Right kidney (tissue), 1 donor: ENCODE measurements at regions not wholly inside any gene's neighbourhood (a gene's known extent, or its start where the extent isn't known, plus 50 kb on each side); places are given as distances from the start of the nearest gene placed in this dataset.

Experiments
- DNase-seq: peaks from one replicate; pipeline ENCODE4 v3.0.0-alpha.2; 2016

GRCh38 chr4:22019676-22020075 lies 71.1 kb upstream of the KCNIP4 start:
- no peak for DNase-seq

- DNase-seq = no peak
Observed at GRCh38 chr4:22014222-22014741, 65.7 kb upstream of the KCNIP4 start.

- no peak for DNase-seq
Observed at GRCh38 chr4:22003878-22004277, 55.3 kb upstream of the KCNIP4 start.
